ENCODE measurements at regions not wholly inside any gene's neighbourhood (a gene's known extent, or its start where the extent isn't known, plus 50 kb on each side); places are given as distances from the start of the nearest gene placed in this dataset.

DNA sequence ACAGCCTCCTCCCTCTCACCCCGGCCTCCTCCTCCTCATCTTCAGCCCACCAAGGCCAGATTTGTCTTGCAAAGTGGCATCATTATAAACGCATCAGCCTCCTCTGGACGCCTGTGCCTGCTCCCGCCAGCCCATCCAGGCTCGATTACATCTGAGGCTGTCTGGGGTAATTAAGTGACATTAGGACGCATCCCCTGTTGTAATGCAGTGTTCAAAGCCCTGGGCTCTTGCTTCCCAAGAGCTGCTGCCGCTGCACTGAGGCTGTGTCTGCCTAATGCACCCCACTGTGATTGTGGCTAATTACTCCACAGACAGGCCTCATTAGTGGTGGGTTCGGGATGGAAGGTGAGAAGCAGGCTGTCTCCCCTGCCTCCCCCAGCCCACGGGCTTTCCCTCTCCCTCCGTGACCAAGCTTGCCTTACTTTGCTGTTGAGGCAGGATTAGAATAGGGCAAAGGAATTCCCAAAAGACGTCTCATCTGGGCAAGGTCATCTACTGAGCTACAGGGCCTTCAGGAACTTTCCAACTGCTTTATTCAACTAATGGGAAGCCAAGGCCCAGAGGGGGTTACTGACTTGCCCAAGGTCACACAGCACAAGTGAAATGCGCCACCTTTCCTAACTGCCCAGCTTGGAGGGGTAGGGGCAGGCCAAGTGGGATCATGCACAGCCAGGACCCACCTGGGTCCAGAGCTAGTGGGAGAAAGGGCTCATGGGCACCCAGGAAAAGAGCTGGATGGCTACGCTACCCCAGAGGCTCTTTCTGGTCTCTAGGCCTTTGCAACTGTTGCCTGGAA is 66.2 kb upstream of the PCBD1 start:
- no peaks in the 10 kb centered on the region for H3K9me3 ChIP-seq (ENCODE audit: control insufficient read depth in 5 of 5, low read length in 5 of 5)
- no peak overlapping the region for H3K27ac ChIP-seq (ENCODE audit: low read depth, low read length)
- no peaks in the 10 kb centered on the region for H3K36me3 ChIP-seq (ENCODE audit: control insufficient read depth in 5 of 5, insufficient read depth in 5 of 5, low read length in 5 of 5)
- no peaks in the 10 kb centered on the region for H3K4me1 ChIP-seq (ENCODE audit: control insufficient read depth in 5 of 5, insufficient read depth in 5 of 5, low read length in 5 of 5)
- H3K27me3 ChIP-seq (ENCODE audit: control insufficient read depth in 5 of 5, insufficient read depth in 4 of 5, low read length in 5 of 5) = peaks cover 0 to 16% (median 2%) of the 10 kb centered on the region in 5 donors
- no peak overlapping the region for H3K9ac ChIP-seq (ENCODE audit: low read length in 5 of 5)
- no peak overlapping the region for H3K4me3 ChIP-seq (ENCODE audit: low read depth in 1 of 5, low read length in 5 of 5)

- no peak overlapping the region for H3K9ac ChIP-seq (ENCODE audit: low read length in 5 of 5)
Measured at GRCh38 chr10:70956029-70956759, 67.8 kb upstream of the PCBD1 start.

DNA sequence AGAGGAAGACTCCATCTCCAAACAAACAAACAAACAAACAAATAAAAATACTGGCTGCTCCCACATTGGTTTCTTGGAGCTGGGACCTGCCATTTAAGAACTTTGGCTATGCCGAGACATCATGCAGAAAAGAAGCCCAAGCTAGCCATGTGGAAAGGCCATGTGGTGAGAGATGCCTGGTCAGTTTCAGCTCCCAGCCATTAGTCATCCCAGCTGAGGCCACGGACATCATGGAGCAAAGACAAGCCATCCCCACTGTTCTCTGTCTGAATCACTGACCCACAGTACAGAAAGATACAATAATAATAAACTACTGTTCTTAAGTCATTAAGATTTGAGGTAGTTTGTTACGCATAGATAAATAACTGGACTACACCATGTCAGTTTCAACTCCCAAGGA is 70.0 kb upstream of the PCBD1 start:
- H3K9me3 ChIP-seq (ENCODE audit: control insufficient read depth in 5 of 5, low read length in 5 of 5) = no peaks in the 10 kb centered on the region
- H3K27me3 ChIP-seq (ENCODE audit: control insufficient read depth in 5 of 5, insufficient read depth in 4 of 5, low read length in 5 of 5) = peaks cover 2 to 30% (median 6%) of the 10 kb centered on the region in 5 donors
- no peak overlapping the region for H3K4me3 ChIP-seq (ENCODE audit: low read depth in 1 of 5, low read length in 5 of 5)
- no peaks in the 10 kb centered on the region for H3K36me3 ChIP-seq (ENCODE audit: control insufficient read depth in 5 of 5, insufficient read depth in 5 of 5, low read length in 5 of 5)
- H3K4me1 ChIP-seq (ENCODE audit: control insufficient read depth in 5 of 5, insufficient read depth in 5 of 5, low read length in 5 of 5) = peaks cover 0 to 9% (median 0%) of the 10 kb centered on the region in 5 donors
- no peak overlapping the region for H3K27ac ChIP-seq (ENCODE audit: low read depth, low read length)
- H3K9ac ChIP-seq (ENCODE audit: low read length in 5 of 5) = no peak overlapping the region

More at GRCh38 chr10:70956029-70956759, 67.8 kb upstream of the PCBD1 start:
- no peak overlapping the region for H3K4me3 ChIP-seq (ENCODE audit: low read depth in 1 of 5, low read length in 5 of 5)
- H3K4me1 ChIP-seq (ENCODE audit: control insufficient read depth in 5 of 5, insufficient read depth in 5 of 5, low read length in 5 of 5) = peaks cover 0 to 9% (median 0%) of the 10 kb centered on the region in 5 donors
- no peak overlapping the region for H3K27ac ChIP-seq (ENCODE audit: low read depth, low read length)
- H3K36me3 ChIP-seq (ENCODE audit: control insufficient read depth in 5 of 5, insufficient read depth in 5 of 5, low read length in 5 of 5) = no peaks in the 10 kb centered on the region
- H3K27me3 ChIP-seq (ENCODE audit: control insufficient read depth in 5 of 5, insufficient read depth in 4 of 5, low read length in 5 of 5) = peaks cover 0 to 16% (median 2%) of the 10 kb centered on the region in 5 donors
- no peaks in the 10 kb centered on the region for H3K9me3 ChIP-seq (ENCODE audit: control insufficient read depth in 5 of 5, low read length in 5 of 5)

DNA sequence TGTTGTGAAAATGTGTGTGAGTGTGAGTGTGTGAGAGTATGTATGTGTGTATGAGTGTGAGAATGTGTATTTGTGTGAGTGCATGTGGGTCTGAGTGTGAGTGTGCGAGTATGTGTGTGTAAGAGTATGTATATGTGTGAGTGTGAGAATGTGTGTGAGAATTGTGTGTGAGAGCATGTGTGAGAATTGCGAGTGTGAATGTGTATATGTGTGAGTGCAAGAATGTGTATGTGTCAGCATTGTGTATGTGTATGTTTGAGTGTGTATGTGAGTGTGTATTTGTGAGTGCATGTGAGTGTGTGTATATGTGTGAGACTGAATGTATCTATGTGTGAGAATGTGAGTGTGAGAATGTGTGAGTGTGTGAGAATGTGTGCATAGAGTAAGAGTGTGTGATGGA is 72.0 kb upstream of the PCBD1 start:
- no peaks in the 10 kb centered on the region for H3K9me3 ChIP-seq (ENCODE audit: control insufficient read depth in 5 of 5, low read length in 5 of 5)
- no peak overlapping the region for H3K9ac ChIP-seq (ENCODE audit: low read length in 5 of 5)
- peaks cover 6 to 35% (median 9%) of the 10 kb centered on the region in 5 donors for H3K27me3 ChIP-seq (ENCODE audit: control insufficient read depth in 5 of 5, insufficient read depth in 4 of 5, low read length in 5 of 5)
- H3K27ac ChIP-seq (ENCODE audit: low read depth, low read length) = no peak overlapping the region
- no peaks in the 10 kb centered on the region for H3K36me3 ChIP-seq (ENCODE audit: control insufficient read depth in 5 of 5, insufficient read depth in 5 of 5, low read length in 5 of 5)
- H3K4me3 ChIP-seq (ENCODE audit: low read depth in 1 of 5, low read length in 5 of 5) = no peak overlapping the region
- H3K4me1 ChIP-seq (ENCODE audit: control insufficient read depth in 5 of 5, insufficient read depth in 5 of 5, low read length in 5 of 5) = peaks cover 0 to 9% (median 0%) of the 10 kb centered on the region in 5 donors

DNA sequence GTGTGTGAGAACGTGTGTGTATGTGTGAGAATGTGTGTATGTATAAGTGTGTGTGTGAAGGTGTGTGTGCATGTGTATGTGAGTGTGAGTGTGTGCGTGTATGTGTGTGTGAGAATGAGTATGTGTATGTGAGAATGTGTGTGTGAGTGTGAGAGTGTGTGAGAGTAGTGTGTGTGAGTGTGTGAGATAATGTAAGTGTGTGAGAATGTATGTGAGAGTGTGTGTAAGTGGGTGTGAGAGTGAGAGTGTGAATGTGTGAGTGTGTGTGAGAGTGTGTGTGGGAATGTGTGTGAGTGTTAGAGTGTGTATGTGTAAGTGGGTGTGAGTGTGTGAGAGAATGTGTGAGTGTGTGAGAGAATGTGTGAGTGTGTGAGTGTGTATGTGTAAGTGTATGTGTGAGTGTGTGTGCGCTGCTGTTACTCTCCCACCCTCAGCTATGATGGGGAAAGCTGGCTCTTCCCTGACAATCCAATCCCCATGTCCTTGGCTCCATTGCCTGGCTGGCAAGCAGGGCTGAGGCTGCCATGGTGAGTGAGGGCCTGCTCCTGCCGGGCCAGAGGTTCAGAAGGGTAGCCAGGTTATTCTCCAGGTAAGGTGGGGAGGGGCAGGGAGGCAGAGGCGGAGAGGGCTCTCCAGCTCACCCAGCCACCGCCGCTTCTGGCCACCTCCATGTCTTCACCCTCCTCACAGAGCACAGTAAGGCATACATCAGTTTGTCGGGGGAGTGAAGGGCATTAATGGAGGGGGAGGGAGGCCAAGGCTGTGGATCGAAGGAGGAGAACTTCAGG is 72.6 kb upstream of the PCBD1 start:
- Histone ChIP-seq H3K27me3 (ENCODE audit: control insufficient read depth in 5 of 5, insufficient read depth in 4 of 5, low read length in 5 of 5) (peaks cover 6 to 38% (median 9%) of the 10 kb centered on the region in 5 donors), H3K9ac (ENCODE audit: low read length in 5 of 5) (no peak overlapping the region), H3K27ac (ENCODE audit: low read depth, low read length) (no peak overlapping the region), H3K36me3 (ENCODE audit: control insufficient read depth in 5 of 5, insufficient read depth in 5 of 5, low read length in 5 of 5) (no peaks in the 10 kb centered on the region), H3K4me1 (ENCODE audit: control insufficient read depth in 5 of 5, insufficient read depth in 5 of 5, low read length in 5 of 5) (peaks cover 0 to 9% (median 0%) of the 10 kb centered on the region in 5 donors), H3K4me3 (ENCODE audit: low read depth in 1 of 5, low read length in 5 of 5) (no peak overlapping the region), H3K9me3 (ENCODE audit: control insufficient read depth in 5 of 5, low read length in 5 of 5) (no peaks in the 10 kb centered on the region)

- H3K9me3 ChIP-seq (ENCODE audit: control insufficient read depth in 5 of 5, low read length in 5 of 5) = no peaks in the 10 kb centered on the region
Measured at GRCh38 chr10:70962686-70963085, 74.3 kb upstream of the PCBD1 start.

GRCh38 chr10:70963271-70963670 is 74.9 kb upstream of the PCBD1 start:
- no peaks in the 10 kb centered on the region for H3K9me3 ChIP-seq (ENCODE audit: control insufficient read depth in 5 of 5, low read length in 5 of 5)

More at GRCh38 chr10:70962686-70963085, 74.3 kb upstream of the PCBD1 start:
- Histone ChIP-seq H3K4me1 (ENCODE audit: control insufficient read depth in 5 of 5, insufficient read depth in 5 of 5, low read length in 5 of 5) (peaks cover 0 to 9% (median 0%) of the 10 kb centered on the region in 5 donors), H3K9ac (ENCODE audit: low read length in 5 of 5) (no peak overlapping the region), H3K4me3 (ENCODE audit: low read depth in 1 of 5, low read length in 5 of 5) (no peak overlapping the region), H3K27me3 (ENCODE audit: control insufficient read depth in 5 of 5, insufficient read depth in 4 of 5, low read length in 5 of 5) (peaks cover 6 to 33% (median 13%) of the 10 kb centered on the region in 5 donors), H3K27ac (ENCODE audit: low read depth, low read length) (no peak overlapping the region), H3K36me3 (ENCODE audit: control insufficient read depth in 5 of 5, insufficient read depth in 5 of 5, low read length in 5 of 5) (no peaks in the 10 kb centered on the region)

GRCh38 chr10:70964245-70964644 is 75.9 kb upstream of the PCBD1 start:
- Histone ChIP-seq H3K27me3 (ENCODE audit: control insufficient read depth in 5 of 5, insufficient read depth in 4 of 5, low read length in 5 of 5) (peaks cover 6 to 31% (median 10%) of the 10 kb centered on the region in 5 donors), H3K9ac (ENCODE audit: low read length in 5 of 5) (no peak overlapping the region), H3K4me1 (ENCODE audit: control insufficient read depth in 5 of 5, insufficient read depth in 5 of 5, low read length in 5 of 5) (peaks cover 0 to 9% (median 0%) of the 10 kb centered on the region in 5 donors), H3K36me3 (ENCODE audit: control insufficient read depth in 5 of 5, insufficient read depth in 5 of 5, low read length in 5 of 5) (no peaks in the 10 kb centered on the region), H3K27ac (ENCODE audit: low read depth, low read length) (no peak overlapping the region), H3K9me3 (ENCODE audit: control insufficient read depth in 5 of 5, low read length in 5 of 5) (no peaks in the 10 kb centered on the region), H3K4me3 (ENCODE audit: low read depth in 1 of 5, low read length in 5 of 5) (no peak overlapping the region)

More at GRCh38 chr10:70963271-70963670, 74.9 kb upstream of the PCBD1 start:
- peaks cover 0 to 9% (median 0%) of the 10 kb centered on the region in 5 donors for H3K4me1 ChIP-seq (ENCODE audit: control insufficient read depth in 5 of 5, insufficient read depth in 5 of 5, low read length in 5 of 5)
- no peak overlapping the region for H3K4me3 ChIP-seq (ENCODE audit: low read depth in 1 of 5, low read length in 5 of 5)
- H3K27ac ChIP-seq (ENCODE audit: low read depth, low read length) = no peak overlapping the region
- no peaks in the 10 kb centered on the region for H3K36me3 ChIP-seq (ENCODE audit: control insufficient read depth in 5 of 5, insufficient read depth in 5 of 5, low read length in 5 of 5)
- H3K27me3 ChIP-seq (ENCODE audit: control insufficient read depth in 5 of 5, insufficient read depth in 4 of 5, low read length in 5 of 5) = peaks cover 6 to 31% (median 13%) of the 10 kb centered on the region in 5 donors
- H3K9ac ChIP-seq (ENCODE audit: low read length in 5 of 5) = no peak overlapping the region

- H3K4me3 ChIP-seq (ENCODE audit: low read depth in 1 of 5, low read length in 5 of 5) = no peak overlapping the region
- peaks cover 0 to 9% (median 0%) of the 10 kb centered on the region in 5 donors for H3K4me1 ChIP-seq (ENCODE audit: control insufficient read depth in 5 of 5, insufficient read depth in 5 of 5, low read length in 5 of 5)
- H3K9me3 ChIP-seq (ENCODE audit: control insufficient read depth in 5 of 5, low read length in 5 of 5) = no peaks in the 10 kb centered on the region
Measured at GRCh38 chr10:70964881-70965280, 76.5 kb upstream of the PCBD1 start.

More at GRCh38 chr10:70964881-70965280, 76.5 kb upstream of the PCBD1 start:
- Histone ChIP-seq H3K9ac (ENCODE audit: low read length in 5 of 5) (no peak overlapping the region), H3K36me3 (ENCODE audit: control insufficient read depth in 5 of 5, insufficient read depth in 5 of 5, low read length in 5 of 5) (no peaks in the 10 kb centered on the region), H3K27me3 (ENCODE audit: control insufficient read depth in 5 of 5, insufficient read depth in 4 of 5, low read length in 5 of 5) (peaks cover 6 to 31% (median 10%) of the 10 kb centered on the region in 5 donors), H3K27ac (ENCODE audit: low read depth, low read length) (no peak overlapping the region)
